Neural crest cell (in vitro differentiated cells): ENCODE measurements at regions not wholly inside any gene's neighbourhood (a gene's known extent, or its start where the extent isn't known, plus 50 kb on each side); places are given as distances from the start of the nearest gene placed in this dataset.

Source experiments
- DNase-seq: peaks from one replicate; pipeline ENCODE4 v3.0.0; 2021; ENCODE audit warnings: low read depth, mixed read lengths, low spot score
- H3K27ac Mint-ChIP-seq: one replicate; pipeline ENCODE4 v1.8.0; 2021; ENCODE audit warnings: mild to moderate bottlenecking, mixed read lengths; ENCODE audit not compliant: unreplicated experiment
- H3K27me3 Mint-ChIP-seq: 2 replicates; pipeline ENCODE4 v1.8.0; 2021; ENCODE audit warnings: low read depth, mild to moderate bottlenecking, mixed read lengths
- H3K36me3 Mint-ChIP-seq: 2 replicates; pipeline ENCODE4 v1.8.0; 2021; ENCODE audit warnings: low read depth, mild to moderate bottlenecking, mixed read lengths
- H3K4me1 Mint-ChIP-seq: 2 replicates; pipeline ENCODE4 v1.8.0; 2021; ENCODE audit warnings: mixed read lengths
- H3K4me3 Mint-ChIP-seq: one replicate; pipeline ENCODE4 v1.8.0; 2021; ENCODE audit warnings: mild to moderate bottlenecking, mixed read lengths
- H3K9me3 Mint-ChIP-seq: 2 replicates; pipeline ENCODE4 v1.8.0; 2021; ENCODE audit warnings: mixed read lengths
- TF ChIP-seq, protein P1 (sequence below): fragments of 200-600 bp; sonication (generic); conservative IDR thresholded peaks from 2 replicates; pipeline ENCODE4 v1.5.0; 2021; ENCODE audit warnings: antibody characterized with exemption, mild to moderate bottlenecking

GRCh38 chr3:152177757-152178156, 91.0 kb upstream of the MBNL1 start:
- Mint-ChIP-seq H3K9me3 (peaks cover 2% of the 10 kb centered on the region), H3K27me3 (no peaks in the 10 kb centered on the region), H3K4me1 (no peaks in the 10 kb centered on the region), H3K27ac (no peak overlapping the region), H3K4me3 (no peak overlapping the region), H3K36me3 (no peaks in the 10 kb centered on the region)
- TF ChIP-seq, protein P1, sequence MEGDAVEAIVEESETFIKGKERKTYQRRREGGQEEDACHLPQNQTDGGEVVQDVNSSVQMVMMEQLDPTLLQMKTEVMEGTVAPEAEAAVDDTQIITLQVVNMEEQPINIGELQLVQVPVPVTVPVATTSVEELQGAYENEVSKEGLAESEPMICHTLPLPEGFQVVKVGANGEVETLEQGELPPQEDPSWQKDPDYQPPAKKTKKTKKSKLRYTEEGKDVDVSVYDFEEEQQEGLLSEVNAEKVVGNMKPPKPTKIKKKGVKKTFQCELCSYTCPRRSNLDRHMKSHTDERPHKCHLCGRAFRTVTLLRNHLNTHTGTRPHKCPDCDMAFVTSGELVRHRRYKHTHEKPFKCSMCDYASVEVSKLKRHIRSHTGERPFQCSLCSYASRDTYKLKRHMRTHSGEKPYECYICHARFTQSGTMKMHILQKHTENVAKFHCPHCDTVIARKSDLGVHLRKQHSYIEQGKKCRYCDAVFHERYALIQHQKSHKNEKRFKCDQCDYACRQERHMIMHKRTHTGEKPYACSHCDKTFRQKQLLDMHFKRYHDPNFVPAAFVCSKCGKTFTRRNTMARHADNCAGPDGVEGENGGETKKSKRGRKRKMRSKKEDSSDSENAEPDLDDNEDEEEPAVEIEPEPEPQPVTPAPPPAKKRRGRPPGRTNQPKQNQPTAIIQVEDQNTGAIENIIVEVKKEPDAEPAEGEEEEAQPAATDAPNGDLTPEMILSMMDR: no peak
- no peak for DNase-seq

- Mint-ChIP-seq H3K4me3 (no peak overlapping the region), H3K9me3 (no peaks in the 10 kb centered on the region), H3K36me3 (no peaks in the 10 kb centered on the region), H3K27ac (no peak overlapping the region), H3K4me1 (no peaks in the 10 kb centered on the region), H3K27me3 (no peaks in the 10 kb centered on the region)
- DNase-seq: peak; percentile 15
- TF ChIP-seq, protein P1: peak; percentile 55
Observed at GRCh38 chr3:152183473-152183872, 85.3 kb upstream of the MBNL1 start.

- Mint-ChIP-seq H3K9me3 (no peaks in the 10 kb centered on the region), H3K4me3 (no peak overlapping the region), H3K36me3 (no peaks in the 10 kb centered on the region), H3K27me3 (no peaks in the 10 kb centered on the region), H3K4me1 (no peaks in the 10 kb centered on the region), H3K27ac (no peak overlapping the region)
- DNase-seq: no peak
- TF ChIP-seq, protein P1: no peak
Observed at GRCh38 chr3:152184971-152185686, 83.6 kb upstream of the MBNL1 start.

- H3K9me3 Mint-ChIP-seq: no peaks in the 10 kb centered on the region
- H3K4me3 Mint-ChIP-seq: no peak overlapping the region
- H3K36me3 Mint-ChIP-seq: no peaks in the 10 kb centered on the region
- TF ChIP-seq, protein P1: no peak
- H3K4me1 Mint-ChIP-seq: no peaks in the 10 kb centered on the region
- H3K27me3 Mint-ChIP-seq: no peaks in the 10 kb centered on the region
- H3K27ac Mint-ChIP-seq: no peak overlapping the region
- DNase-seq: no peak
Observed at GRCh38 chr3:152185891-152186630, 82.7 kb upstream of the MBNL1 start.

- DNase-seq: no peak
- H3K4me1 Mint-ChIP-seq: no peaks in the 10 kb centered on the region
- no peak overlapping the region for H3K27ac Mint-ChIP-seq
- H3K9me3 Mint-ChIP-seq: no peaks in the 10 kb centered on the region
- no peak overlapping the region for H3K4me3 Mint-ChIP-seq
- no peaks in the 10 kb centered on the region for H3K36me3 Mint-ChIP-seq
- TF ChIP-seq, protein P1: no peak
- H3K27me3 Mint-ChIP-seq: no peaks in the 10 kb centered on the region
Observed at GRCh38 chr3:152190636-152191183, 78.0 kb upstream of the MBNL1 start.
